ENCODE measurements at regions not wholly inside any gene's neighbourhood (a gene's known extent, or its start where the extent isn't known, plus 50 kb on each side); places are given as distances from the start of the nearest gene placed in this dataset.

DNA sequence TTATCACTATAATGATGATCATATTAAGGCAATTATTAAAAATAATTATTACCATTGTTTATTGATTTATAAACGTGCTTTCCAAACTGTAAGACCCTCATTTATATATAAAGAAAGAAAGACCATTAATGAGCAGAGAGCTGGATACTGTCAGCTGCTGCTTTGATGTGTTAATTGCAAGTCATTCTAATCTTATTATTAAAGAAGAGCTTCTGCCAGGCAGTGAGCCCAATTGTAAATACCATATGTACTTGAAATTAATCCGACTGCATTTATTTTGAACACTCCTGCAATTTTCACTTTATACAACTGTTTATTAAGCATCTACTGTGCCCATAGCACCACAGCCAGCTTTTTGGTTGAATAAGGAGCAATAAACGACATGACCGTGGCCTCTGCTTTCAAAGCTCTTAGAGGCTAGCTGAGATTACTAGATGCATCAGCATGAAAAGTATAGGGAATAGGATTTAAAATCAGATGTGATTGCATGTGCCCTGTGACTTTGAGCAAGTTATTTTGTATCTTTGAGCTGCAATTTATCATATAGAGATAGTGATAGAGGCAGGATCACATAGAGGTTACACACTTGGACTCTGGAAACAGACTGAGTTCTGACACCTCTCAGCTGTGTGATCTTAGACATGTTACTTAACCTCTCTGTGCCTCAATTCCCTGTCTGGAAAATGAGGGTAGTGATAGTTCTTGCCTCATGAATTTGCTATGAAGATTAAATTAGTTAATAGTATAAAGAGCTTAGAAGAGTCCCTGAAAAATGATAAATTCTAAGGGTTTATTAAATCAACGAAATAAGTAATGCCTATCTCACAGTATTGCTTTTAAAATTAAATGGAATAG, 83.4 kb downstream of the MYCN start:
- no peak for DNase-seq

DNA sequence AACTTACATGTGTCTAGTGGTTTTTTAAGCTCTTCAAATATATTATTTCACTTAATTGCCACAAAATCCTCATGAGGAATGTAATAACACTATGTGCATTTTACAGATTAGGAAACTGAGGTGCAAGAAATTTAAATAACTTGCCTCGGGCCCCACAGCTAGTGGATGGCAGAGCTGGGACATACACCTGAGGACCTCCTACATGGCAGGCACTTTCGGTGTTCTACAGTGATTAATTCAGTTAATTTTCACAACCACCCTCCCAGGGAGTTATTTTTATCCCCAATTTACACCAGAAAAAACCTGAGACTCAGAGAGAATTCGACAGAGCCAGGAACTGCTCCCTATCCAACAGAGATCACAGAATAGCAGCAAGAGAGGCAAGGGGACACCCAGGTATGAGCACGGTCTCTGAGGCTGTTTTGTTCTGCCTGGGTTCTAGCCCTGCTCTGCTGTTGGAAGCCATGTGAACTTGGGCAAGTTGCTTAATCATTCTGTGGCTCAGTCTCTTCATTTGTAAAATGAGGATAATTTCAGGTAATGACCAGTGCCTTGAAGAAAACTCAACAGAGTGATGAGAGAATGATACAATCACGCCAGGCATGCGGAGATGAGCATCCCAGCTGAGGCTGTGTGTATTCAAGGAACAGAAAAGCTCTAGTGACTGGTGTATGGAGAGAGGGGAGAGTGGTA, 82.3 kb downstream of the MYCN start:
- DNase-seq: no peak

DNA sequence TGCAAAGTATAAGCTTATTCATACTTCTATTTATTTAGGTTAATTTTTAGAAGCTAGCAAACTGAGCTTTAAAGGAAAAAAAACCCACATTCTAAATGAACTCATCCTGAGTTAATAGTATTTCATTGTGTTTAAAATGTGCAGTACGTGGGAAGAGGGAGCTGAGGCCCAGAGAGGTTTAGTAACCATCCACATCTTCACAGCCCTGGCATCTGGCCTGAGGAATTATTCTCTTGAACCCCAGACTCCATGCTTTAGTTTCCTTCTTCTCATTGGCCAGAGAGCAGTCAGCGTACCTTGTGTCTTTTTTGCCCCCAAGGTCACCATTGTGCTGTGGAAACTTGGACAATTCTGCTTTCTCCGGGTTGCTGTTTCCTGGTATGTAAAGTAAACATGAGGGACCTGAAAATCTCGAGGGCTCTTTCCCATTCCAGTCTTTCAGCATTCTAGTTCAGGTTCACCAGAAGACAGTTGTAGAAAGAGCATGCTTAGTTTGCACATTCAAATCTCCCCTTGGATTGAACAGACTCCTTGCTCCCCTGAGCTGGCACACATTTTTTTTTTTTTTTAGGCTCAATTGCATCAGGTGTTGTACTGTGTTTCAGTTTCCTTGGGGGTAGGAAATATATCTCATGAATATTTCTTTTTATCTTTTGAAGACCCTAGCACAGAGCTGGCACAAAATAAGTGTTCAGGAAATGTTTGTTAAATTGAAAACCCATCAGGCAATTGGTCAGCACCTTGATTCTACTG, 81.4 kb downstream of the MYCN start:
- no peak for DNase-seq

DNA sequence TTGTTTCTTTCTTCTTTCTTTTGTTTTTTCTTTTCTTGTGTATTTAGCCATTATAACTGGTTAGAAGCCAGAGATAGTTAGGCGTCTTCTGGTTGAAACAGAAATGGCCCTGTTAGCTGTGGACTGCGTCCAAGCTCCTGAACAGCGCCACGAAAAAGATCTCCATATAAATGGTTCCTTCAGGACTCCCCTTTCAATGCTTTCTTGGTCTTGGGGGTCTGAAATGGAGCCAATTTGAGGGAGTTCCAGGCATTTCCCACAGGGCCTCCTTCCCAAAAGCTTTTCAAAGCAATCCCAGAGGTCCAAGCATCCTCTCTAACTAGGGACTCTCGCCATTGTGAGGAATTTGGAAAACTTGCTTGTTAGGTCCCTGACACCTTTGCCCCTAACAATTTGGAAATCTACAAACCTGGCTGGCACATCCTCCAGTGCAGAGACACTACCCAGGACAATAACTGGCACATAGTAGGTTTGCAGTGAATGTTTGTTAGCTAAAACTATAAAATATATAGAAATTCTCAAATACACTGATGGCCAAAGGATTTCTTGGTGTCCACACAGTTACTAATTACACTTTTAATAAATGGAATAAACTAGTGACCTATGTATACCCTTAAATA, 80.1 kb downstream of the MYCN start:
- DNase-seq: no peak

DNA sequence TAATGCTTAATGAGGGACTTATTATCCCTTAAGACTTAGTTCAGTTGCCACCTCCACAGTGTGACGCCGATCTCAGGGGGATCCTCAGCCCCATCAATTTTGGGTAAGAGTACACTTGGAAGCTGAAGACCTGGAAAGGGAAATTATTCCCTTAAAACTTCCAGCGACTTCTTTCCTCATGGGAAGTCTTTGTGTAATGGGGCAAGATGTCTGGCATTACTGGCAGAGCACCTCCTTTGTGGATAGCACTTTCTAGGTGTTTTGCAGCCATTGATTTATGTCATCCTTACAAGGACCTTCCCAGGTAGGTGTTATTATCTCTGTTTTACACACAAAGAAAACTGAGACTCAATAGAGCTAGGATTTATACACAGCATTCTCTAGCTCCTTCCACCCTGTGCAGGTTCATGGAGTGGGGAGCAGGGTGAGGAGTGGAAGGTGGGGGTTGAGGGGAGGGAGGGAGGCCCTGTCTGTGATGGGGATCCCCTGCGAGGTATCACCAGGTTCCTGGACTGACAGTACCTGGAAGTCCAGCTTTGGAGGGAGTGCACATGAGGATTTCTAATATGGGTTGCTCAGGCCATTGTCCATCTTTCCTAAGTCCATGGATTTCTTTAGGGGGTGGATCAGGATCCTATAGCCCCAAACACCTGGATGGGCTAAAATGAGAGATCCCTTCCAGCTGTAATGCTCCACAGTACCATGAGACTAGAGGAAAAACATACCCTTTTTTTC, 79.4 kb downstream of the MYCN start:
- DNase-seq: no peak

DNA sequence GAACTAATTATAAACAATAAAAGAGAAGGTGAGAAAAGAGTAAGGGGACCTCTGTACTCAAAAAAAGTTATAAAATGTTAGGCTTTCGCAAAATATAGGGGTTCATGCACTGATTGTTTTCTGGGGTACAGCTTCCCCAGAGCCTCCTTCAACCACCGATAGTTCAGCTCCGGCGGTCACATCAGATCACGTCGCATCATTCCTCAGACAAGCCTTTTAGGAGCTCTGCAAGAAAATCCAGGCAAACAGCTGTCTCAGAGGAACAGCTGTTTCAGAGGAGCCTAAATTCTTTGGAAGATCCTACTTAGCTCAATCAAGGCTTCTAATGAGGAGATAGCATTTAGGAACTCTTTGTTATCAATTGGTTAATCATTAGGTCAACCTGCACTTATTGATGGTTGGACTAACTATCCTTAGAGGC, 78.7 kb downstream of the MYCN start:
- no peak for DNase-seq

DNA sequence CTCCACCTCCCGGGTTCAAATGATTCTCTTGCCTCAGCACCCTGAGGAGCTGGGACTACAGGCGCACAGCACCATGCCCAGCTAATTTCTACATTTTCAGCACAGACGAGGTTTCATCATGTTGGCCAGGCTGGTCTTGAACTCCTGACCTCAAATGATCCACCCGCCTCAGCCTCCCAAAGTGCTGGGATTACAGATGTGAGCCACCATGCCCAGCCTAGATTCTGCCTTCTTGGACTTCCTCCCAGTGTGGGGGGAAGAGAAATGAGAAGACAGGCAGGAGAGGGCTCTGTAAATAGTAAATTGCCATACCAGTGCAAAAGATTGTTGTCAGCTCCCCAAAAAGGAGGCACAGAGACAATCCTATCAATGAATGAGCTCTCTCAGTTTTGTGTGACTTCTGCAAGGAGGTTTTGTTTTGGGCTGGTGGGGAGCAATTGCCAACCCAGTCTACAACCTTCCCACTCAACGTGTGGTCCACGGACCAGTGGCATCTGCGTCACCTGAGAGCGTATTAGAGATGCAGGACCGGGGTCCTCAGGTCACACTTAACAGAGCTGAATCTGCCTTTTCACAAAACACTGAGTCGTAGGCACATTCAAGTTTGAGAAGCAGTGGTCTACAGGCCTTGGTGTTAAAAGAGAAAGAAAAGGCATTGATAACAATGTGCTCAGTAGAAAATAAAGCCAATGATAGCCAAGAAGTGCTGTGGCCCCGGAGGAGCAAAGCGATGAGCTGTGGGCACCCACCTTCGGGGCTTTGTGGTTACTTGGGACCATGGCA, 78.1 kb downstream of the MYCN start:
- DNase-seq: no peak

DNA sequence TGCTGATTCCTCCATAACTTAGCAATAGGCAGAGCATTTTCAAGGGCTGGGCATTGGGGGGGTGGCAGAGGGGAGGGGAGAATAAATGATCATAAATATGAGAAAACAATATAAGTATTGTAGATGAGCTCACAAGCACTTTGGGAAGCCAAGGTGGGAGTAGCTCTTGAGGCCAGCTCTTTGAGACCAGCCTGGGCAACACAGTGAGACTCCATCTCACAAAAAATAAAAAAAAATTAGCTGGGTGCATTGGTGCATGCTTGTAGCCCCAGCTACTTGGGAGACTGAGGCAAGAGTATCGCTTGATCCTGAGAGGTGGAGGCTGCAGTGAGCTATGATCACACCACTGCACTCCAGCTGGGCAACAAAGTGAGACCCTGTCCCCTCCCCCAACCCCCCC, 75.9 kb downstream of the MYCN start:
- no peak for DNase-seq

DNA sequence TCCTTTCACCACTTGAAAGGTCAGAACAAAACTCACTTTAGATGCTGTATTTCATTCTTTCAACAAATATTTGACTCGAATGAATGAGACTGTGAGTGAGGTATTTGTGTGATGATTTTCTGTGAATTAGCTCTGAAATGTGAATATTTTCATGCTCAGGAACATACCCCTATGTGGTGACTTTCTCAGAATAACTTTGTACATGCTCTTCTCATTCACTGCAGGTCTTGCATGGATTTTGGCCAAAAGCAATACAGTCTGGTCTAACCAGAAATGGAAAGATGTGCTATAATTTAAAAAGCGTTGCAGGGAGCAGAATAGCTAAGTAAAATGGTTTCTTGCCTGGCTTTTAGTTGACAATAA, 75.5 kb downstream of the MYCN start:
- no peak for DNase-seq

DNA sequence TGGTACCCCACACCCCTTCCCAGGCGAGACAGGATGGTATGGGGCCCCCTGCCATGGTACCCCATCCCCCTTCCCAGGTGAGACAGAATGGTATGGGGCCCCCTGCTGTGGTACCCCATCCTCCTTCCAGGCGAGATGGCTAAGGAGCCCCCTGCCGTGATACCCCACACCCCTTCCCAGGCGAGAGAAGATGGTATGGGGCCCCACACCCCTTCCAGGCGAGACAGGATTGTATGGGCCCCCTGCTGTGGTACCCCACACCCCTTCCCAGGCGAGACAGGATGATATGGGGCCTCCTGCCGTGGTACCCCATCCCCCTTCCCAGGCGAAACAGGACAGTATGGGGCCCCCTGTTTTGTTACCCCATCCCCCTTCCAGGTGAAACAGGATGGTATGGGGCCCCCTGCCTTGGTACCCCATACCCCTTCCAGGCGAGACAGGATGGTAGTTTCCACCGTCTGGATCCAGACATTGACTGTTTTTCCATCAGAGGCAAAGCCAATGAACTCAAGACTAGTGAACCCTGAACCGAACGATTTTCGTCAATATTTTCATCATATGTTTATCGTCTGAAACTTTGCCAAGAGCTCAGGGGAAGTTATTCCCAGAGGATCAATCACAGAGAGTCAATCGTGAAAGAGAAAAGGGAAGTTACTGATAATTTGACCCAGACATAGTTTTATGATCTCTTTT, 75.0 kb downstream of the MYCN start:
- no peak for DNase-seq

DNA sequence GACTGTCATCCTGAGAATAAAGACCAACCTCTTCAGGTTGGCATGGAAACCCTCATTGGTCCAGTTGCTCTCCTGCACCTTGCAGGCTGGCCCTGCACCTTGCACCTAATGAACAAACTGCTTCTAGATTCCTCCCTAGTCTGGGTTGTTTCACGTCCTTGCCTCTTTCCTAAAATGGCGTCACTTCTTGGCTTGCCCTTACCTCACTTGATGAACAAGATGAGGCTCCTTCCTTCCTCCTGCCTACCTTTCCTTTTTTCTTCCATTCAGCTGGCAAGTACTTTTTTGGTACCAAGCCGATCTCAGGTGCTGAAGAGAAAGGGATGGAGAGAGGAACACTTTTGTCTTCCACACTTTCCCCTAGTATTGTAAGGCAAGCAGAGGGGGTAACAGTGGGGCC, 74.5 kb downstream of the MYCN start:
- no peak for DNase-seq

DNA sequence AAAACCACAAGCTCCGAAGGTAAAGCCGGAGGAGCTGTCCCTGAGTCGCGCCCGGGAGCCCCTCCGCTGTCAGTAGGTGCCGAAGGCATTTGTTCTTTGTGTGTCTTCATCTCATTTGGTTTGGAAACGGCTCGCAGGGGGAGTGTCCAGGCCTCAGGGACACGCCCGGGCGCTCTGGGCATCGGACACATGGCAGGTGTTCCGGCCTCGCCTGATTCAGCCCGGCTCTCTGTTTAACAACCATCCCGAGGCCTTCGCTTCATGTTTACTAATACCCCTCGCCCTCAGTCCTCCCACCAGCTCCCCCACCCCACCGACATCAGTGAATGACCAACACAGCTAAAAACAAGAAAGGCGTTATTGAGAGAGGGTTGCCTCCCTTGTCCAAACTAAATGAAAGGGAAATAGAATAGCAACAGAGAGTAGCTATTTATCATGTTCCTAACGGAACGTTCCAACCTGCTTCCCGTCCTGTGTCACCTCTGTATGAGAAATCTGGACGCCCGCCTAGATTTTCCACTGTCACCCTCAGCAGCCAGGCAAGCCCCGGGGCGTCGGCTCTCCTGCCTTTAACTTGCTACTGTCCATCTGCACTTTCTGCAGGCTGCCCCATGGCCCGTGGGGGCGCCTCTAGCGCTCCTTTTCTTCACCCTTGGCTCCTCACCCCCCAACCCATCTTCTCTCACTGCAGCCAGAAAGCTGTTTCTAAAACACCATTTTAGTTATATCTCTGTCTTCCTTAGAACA, 73.9 kb downstream of the MYCN start:
- no peak for DNase-seq

DNA sequence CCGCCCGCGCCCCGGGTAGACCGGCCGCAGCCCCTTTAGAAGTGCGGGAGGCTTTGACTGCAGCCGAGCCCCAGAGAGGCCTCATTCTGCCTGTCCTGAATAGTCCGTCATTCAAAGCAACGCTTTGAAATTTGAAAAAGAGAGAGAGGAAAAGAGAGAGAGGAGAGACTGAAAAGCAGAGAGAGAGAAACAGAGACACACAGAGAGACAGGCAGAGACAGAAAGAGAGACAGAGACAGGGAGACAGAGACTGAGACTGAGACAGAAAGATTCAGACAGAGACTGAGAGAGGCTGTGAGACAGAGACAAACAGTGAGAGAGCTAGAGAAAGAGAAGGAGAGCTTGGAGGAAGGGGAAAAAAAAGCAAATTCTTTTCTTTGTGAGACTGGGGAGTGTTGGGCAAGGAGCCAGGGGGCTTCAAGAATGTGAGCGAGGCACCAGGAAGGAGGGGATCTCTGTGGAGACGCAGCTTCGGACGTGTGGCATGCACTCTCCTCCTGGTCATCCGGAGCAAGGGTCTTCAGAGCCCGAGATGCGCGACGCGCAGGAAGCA, 73.1 kb downstream of the MYCN start:
- DNase-seq: no peak

DNA sequence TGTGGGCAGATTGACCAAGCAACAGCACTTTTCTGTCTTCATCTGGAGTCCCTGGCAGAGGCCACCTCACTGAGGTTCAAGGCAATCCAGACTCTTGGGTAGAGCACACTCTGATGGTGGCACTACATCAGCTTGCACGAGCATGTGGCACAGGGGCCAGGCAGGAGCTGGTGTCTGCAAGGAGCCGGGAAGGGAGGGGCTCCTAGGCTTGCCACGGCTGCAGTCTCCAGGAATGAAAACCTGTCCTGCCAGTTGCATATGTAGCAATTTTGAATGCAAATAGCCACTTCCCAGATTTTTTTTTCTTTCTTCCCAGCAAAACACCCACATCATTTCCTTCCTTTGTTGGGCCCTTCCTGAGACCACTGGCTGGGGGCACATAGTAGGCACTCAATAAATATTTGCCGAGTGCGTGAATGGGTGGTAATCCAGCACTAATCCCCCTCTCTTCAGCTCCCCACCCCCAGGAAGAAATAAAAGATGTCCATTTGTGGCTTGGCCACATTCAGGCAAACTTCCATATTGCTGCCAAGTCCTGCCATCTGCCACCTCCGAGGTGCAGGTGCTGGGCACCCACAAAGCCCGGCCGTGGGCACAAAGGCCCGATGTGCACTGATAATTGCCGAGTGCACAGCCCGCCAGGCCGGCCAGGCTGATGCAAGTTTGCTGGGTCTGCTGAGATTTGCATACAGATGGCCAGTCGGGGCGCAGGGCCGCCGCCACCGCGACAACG, 72.4 kb downstream of the MYCN start:
- no peak for DNase-seq

DNA sequence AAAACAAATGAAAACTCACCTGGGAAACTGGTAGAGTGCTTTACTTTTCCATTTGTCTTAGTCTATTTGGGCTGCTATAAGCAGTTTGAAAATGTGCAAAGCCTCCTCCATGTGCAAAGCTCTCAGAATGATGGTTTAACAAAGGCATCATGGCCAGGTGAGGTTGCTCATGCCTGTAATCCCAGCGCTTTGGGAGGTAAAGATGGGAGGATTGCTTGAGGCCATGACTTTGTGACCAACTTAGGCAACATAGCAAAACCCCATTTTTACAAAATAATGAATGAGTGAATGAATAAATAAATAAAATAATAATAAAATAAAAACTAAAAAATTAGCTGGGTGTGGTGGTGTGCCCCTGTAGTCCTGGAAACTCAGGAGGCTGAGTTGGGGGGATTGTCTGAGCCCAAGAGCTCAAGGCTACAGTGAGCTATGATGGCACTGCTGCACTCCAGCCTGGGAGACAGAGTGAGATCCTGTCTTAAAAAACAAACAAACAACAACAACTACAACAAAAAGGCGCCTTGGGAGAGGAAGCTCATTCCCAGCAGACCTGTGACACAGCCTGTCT, 71.8 kb downstream of the MYCN start:
- DNase-seq: no peak

DNA sequence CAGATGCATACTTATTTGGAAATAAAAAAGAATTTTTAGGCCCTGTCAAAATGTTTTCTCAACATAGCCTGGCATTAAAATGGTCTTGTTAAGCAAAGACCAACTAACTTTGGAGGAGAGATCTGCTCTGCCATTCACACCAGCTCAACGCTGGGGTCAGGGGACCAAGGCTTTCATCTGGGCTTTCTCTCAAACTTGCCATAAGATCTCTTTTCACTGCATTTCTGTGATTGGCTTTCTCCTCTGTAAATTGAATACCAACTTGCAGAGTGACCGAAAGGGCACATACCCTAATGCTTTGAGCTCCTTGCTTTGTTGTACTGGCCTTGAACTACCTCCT, 71.2 kb downstream of the MYCN start:
- DNase-seq: no peak

DNA sequence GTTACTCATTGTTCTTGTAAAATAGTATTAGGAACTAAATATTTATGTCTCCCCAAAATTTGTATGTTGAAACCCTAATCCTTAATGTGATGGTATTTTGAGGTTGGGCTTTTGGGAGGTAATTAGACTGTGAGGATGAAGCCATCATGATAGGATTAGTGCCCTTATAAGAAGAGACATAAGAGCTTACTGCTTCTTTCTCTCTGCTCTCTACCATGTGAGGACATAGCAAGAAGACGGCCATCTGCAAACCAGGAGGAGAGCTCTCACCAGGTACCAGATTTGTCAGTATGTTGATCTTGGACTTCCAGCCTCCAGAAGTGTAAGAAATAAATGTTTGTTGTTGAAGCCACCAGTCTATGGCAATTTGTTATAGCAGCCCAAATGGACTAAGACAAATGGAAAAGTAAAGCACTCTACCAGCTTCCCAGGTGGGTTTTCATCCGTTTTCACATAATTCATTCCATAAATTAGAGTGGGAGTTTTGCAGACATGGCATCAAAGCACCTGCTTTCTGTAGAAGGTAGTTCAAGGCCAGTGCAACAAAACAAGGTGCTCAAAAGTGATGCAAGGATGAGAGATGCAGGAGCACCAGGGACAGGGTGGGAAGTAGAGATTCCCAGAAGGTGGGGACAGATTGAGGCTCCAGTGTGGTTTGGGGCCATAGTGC, 70.7 kb downstream of the MYCN start:
- no peak for DNase-seq

DNA sequence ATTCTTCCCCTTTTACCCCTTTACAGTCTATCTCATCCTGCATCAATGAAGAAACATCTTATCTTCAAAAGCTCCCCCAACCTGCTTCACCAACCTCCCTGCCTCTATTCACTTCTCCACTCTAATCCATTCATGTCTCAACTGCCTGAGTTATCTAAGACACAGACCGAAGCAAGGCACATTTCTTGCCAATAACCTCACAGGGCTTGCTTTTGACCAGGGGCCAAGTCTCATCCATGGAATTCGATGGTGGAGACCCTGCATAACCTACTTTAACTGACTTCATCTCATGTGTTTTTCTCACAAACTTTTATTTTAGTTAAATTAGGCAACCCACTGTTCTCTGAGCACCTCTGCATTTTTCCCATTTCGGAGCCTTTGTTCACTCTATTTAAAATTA, 69.7 kb downstream of the MYCN start:
- DNase-seq: no peak

DNA sequence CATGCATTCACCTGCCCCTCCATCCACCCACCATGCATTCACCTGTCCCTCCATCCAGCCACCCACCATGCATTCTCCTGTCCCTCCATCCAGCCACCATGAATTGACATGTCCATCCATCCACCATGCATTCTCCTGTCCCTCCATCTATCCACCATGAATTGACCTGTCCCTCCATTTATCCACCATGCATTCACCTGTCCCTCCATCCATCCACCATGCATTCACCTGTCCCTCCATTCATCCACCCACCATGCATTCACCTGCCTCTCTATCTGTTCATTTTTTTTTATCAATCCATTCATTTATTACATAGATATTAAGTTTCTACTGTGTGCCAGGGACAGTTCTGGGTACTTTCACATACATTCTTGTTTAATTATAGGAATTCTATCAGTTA, 69.2 kb downstream of the MYCN start:
- DNase-seq: no peak

Data from OCI-M1 (cell line).